IPS DF 6.9 (cell line): ENCODE measurements at regions not wholly inside any gene's neighbourhood (a gene's known extent, or its start where the extent isn't known, plus 50 kb on each side); places are given as distances from the start of the nearest gene placed in this dataset.

Experiments
- DNase-seq: peaks from one replicate; pipeline ENCODE4 v3.0.0-alpha.2; 2013; ENCODE audit warnings: low read depth, low spot score
- H3K27ac ChIP-seq: one replicate; pipeline ENCODE4 v1.5.1; 2013; ENCODE audit warnings: low read length, control low read depth
- H3K27me3 ChIP-seq: 2 replicates; pipeline ENCODE4 v1.6.1; 2013; ENCODE audit warnings: mild to moderate bottlenecking, low read length; ENCODE audit not compliant: control insufficient read depth, insufficient read depth
- H3K36me3 ChIP-seq: 2 replicates; pipeline ENCODE4 v1.6.1; 2013; ENCODE audit warnings: low read length; ENCODE audit not compliant: control insufficient read depth, insufficient read depth
- H3K4me1 ChIP-seq: 2 replicates; pipeline ENCODE4 v1.6.1; 2013; ENCODE audit warnings: low read length; ENCODE audit not compliant: control insufficient read depth, insufficient read depth
- H3K4me3 ChIP-seq: 2 replicates; pipeline ENCODE4 v1.5.1; 2013; ENCODE audit warnings: mild to moderate bottlenecking, low read length
- H3K9me3 ChIP-seq: 2 replicates; pipeline ENCODE4 v1.6.1; 2013; ENCODE audit warnings: low read length, inconsistent platforms; ENCODE audit not compliant: control insufficient read depth, insufficient read depth
- WGBS: extraction: QIAGEN DNeasy Blood & Tissue Kit; methylation state at CpG from one replicate; pipeline ENCODE4 v1.1.7; 2013; ENCODE audit warnings: mixed read lengths, missing lambda C conversion rate; ENCODE audit not compliant: insufficient read length, insufficient coverage; 5-methylcytosine and 5-hydroxymethylcytosine counted together

DNA sequence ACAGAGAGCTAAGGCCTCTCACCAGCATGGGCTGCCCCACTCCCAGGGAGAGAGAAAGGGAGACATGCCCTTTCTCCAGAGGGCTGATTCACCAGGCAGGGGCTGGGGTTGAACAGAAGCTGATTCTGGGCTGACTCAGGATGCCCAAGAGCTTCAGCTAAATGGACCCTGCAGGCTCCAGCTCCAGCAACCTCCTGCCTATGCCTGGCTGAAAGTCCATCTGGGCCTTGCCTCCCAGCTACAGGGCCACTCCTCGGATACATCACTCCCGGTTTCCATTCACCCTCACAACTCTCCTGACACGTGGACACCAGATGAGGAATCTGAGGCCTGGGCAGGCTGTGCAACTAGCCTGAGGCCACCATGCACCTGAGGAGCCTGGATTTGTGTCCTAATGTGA, 215.5 kb downstream of the BUD13 start:
- Histone ChIP-seq H3K4me1 (no peaks in the 10 kb centered on the region), H3K27me3 (no peaks in the 10 kb centered on the region), H3K36me3 (no peaks in the 10 kb centered on the region), H3K4me3 (no peak overlapping the region), H3K9me3 (no peaks in the 10 kb centered on the region), H3K27ac (no peak overlapping the region)
- no peak for DNase-seq
- WGBS, result no CpG with 5 or more reads among the region's 3 CpGs

- Histone ChIP-seq H3K27me3 (no peaks in the 10 kb centered on the region), H3K4me3 (no peak overlapping the region), H3K36me3 (no peaks in the 10 kb centered on the region), H3K4me1 (no peaks in the 10 kb centered on the region), H3K9me3 (no peaks in the 10 kb centered on the region), H3K27ac (no peak overlapping the region)
- DNase-seq, result no peak
- WGBS, result no CpG with 5 or more reads among the region's 2 CpGs
Measured at GRCh38 chr11:116556483-116556882, 216.3 kb downstream of the BUD13 start.

DNA sequence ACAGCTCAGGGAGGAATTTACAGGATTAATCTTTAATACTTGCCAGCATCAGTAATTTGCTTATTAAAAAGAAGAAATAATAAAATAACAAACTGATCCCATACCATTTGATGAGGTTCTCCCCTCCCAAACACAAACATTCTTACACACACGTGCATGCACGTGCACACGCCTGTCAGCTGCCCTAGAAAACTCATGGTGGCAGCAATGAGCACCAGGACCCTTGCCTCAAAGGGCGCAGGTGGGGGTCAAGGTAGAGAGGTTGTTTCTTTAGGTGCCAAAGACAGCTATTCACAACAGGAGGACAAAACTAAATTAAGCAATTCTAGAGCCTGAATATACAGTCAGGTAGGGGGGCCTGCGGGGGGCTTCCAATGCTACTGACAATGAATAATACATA, 219.3 kb downstream of the BUD13 start:
- H3K4me1 ChIP-seq, result no peaks in the 10 kb centered on the region
- WGBS, result no CpG with 5 or more reads among the region's 5 CpGs
- DNase-seq, result no peak
- H3K4me3 ChIP-seq, result no peak overlapping the region
- H3K9me3 ChIP-seq, result no peaks in the 10 kb centered on the region
- H3K27me3 ChIP-seq, result no peaks in the 10 kb centered on the region
- H3K27ac ChIP-seq, result no peak overlapping the region
- H3K36me3 ChIP-seq, result no peaks in the 10 kb centered on the region

GRCh38 chr11:116551576-116551975, 221.2 kb downstream of the BUD13 start:
- no peak overlapping the region for H3K27ac ChIP-seq
- no peaks in the 10 kb centered on the region for H3K9me3 ChIP-seq
- no peaks in the 10 kb centered on the region for H3K27me3 ChIP-seq
- H3K4me3 ChIP-seq, result no peak overlapping the region
- H3K4me1 ChIP-seq, result no peaks in the 10 kb centered on the region
- H3K36me3 ChIP-seq, result no peaks in the 10 kb centered on the region
- no peak for DNase-seq
- WGBS, result no CpG with 5 or more reads among the region's 4 CpGs

- Histone ChIP-seq H3K4me1 (no peaks in the 10 kb centered on the region), H3K27me3 (no peaks in the 10 kb centered on the region), H3K27ac (no peak overlapping the region), H3K4me3 (no peak overlapping the region), H3K9me3 (no peaks in the 10 kb centered on the region), H3K36me3 (no peaks in the 10 kb centered on the region)
- no peak for DNase-seq
- no CpG with 5 or more reads among the region's 7 CpGs for WGBS
Measured at GRCh38 chr11:116548256-116548655, 224.5 kb downstream of the BUD13 start.

DNA sequence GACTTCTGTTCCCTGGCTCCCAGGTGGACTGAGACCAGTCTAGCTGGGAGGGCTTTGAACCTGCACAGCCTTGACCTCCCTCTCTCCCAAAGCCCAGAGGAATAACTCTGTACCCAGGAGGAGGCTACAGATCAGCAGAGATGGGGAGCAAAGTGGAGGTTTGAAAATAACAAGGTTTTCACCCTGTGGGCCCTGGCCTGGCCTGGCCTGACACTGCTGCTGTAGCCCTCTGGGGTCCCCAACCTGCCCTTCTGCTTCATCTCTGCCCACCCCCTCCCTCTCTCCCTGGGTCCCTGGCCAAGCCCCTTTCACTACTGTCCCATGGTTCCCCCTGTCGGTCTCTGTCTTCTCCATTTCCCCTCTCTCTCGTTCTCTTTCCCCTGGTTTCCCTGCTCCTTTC, 225.2 kb downstream of the BUD13 start:
- Histone ChIP-seq H3K27ac (no peak overlapping the region), H3K9me3 (no peaks in the 10 kb centered on the region)
- WGBS, result no CpG with 5 or more reads among the region's 2 CpGs

GRCh38 chr11:116545912-116546311, 226.9 kb downstream of the BUD13 start:
- no peaks in the 10 kb centered on the region for H3K27me3 ChIP-seq
- H3K9me3 ChIP-seq, result no peaks in the 10 kb centered on the region
- DNase-seq, result no peak
- no peaks in the 10 kb centered on the region for H3K4me1 ChIP-seq
- no CpG with 5 or more reads among the region's 6 CpGs for WGBS
- H3K4me3 ChIP-seq, result no peak overlapping the region
- no peak overlapping the region for H3K27ac ChIP-seq
- no peaks in the 10 kb centered on the region for H3K36me3 ChIP-seq

More for the DNA sequence above, 225.2 kb downstream of the BUD13 start:
- no peak overlapping the region for H3K4me3 ChIP-seq
- no peaks in the 10 kb centered on the region for H3K4me1 ChIP-seq
- H3K27me3 ChIP-seq, result no peaks in the 10 kb centered on the region
- H3K36me3 ChIP-seq, result no peaks in the 10 kb centered on the region
- DNase-seq, result no peak

DNA sequence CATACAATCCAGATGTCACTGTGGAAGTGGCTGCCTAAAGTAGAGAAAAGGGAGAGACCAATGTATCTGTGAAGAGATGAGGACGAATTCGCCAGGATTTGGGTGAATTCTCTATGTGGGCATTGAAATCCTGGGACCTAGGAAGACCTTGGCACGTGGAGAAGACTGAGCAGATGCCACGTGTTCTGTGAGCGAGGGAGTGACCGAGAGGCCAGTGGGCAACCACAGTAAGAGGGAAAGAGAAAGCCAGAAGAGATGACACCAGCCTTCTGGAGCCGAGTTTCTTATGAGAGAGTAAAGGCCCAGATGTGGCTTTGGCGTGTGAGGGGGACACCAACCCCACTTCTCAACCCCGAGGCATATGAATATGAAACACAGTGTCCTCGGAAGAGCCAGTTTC, 228.1 kb downstream of the BUD13 start:
- Histone ChIP-seq H3K27me3 (no peaks in the 10 kb centered on the region), H3K27ac (no peak overlapping the region), H3K4me3 (no peak overlapping the region), H3K9me3 (no peaks in the 10 kb centered on the region), H3K4me1 (no peaks in the 10 kb centered on the region), H3K36me3 (no peaks in the 10 kb centered on the region)
- no CpG with 5 or more reads among the region's 10 CpGs for WGBS
- no peak for DNase-seq

GRCh38 chr11:116543911-116544475, 228.8 kb downstream of the BUD13 start:
- no peak for DNase-seq
- Histone ChIP-seq H3K27ac (no peak overlapping the region), H3K4me1 (no peaks in the 10 kb centered on the region), H3K36me3 (no peaks in the 10 kb centered on the region), H3K9me3 (no peaks in the 10 kb centered on the region), H3K27me3 (no peaks in the 10 kb centered on the region), H3K4me3 (no peak overlapping the region)
- WGBS, result no CpG with 5 or more reads among the region's 4 CpGs

DNA sequence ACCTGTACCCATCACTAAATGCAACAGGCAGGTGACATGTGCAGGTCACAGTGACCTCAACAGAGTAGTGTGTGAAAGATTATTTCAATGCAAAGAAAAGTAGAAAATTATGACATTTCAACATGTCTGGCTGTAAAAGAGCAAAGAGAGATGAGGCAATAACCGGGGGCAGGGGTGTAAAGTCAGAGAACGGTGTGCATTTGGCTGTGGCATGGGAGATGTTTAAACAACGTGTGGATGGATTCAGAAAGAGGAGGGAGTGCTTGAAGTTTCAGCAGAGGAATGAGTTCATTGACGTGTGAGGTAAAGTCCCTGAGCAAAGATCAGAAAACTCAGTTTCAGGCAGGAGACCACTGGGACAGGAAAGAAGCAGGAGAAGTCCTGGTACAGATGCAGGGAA, 229.7 kb downstream of the BUD13 start:
- Histone ChIP-seq H3K4me1 (no peaks in the 10 kb centered on the region), H3K27ac (no peak overlapping the region), H3K36me3 (no peaks in the 10 kb centered on the region), H3K4me3 (no peak overlapping the region), H3K9me3 (no peaks in the 10 kb centered on the region), H3K27me3 (no peaks in the 10 kb centered on the region)
- no CpG with 5 or more reads among the region's 4 CpGs for WGBS
- no peak for DNase-seq

GRCh38 chr11:116542406-116542805, 230.4 kb downstream of the BUD13 start:
- Histone ChIP-seq H3K27me3 (no peaks in the 10 kb centered on the region), H3K4me1 (no peaks in the 10 kb centered on the region)
- WGBS, result no CpG with 5 or more reads among the region's 6 CpGs

More at GRCh38 chr11:116542406-116542805, 230.4 kb downstream of the BUD13 start:
- no peak overlapping the region for H3K27ac ChIP-seq
- no peaks in the 10 kb centered on the region for H3K36me3 ChIP-seq
- no peak for DNase-seq
- H3K9me3 ChIP-seq, result no peaks in the 10 kb centered on the region
- no peak overlapping the region for H3K4me3 ChIP-seq
